Neural crest cell (in vitro differentiated cells): ENCODE measurements at regions not wholly inside any gene's neighbourhood (a gene's known extent, or its start where the extent isn't known, plus 50 kb on each side); places are given as distances from the start of the nearest gene placed in this dataset.

ENCODE experiments used
- DNase-seq: peaks from one replicate; pipeline ENCODE4 v3.0.0; 2021; ENCODE audit warnings: low read depth, mixed read lengths, low spot score
- H3K27ac Mint-ChIP-seq: one replicate; pipeline ENCODE4 v1.8.0; 2021; ENCODE audit warnings: mild to moderate bottlenecking, mixed read lengths; ENCODE audit not compliant: unreplicated experiment
- H3K27me3 Mint-ChIP-seq: 2 replicates; pipeline ENCODE4 v1.8.0; 2021; ENCODE audit warnings: low read depth, mild to moderate bottlenecking, mixed read lengths
- H3K36me3 Mint-ChIP-seq: 2 replicates; pipeline ENCODE4 v1.8.0; 2021; ENCODE audit warnings: low read depth, mild to moderate bottlenecking, mixed read lengths
- H3K4me1 Mint-ChIP-seq: 2 replicates; pipeline ENCODE4 v1.8.0; 2021; ENCODE audit warnings: mixed read lengths
- H3K4me3 Mint-ChIP-seq: one replicate; pipeline ENCODE4 v1.8.0; 2021; ENCODE audit warnings: mild to moderate bottlenecking, mixed read lengths
- H3K9me3 Mint-ChIP-seq: 2 replicates; pipeline ENCODE4 v1.8.0; 2021; ENCODE audit warnings: mixed read lengths
- TF ChIP-seq, protein P1 (sequence below): fragments of 200-600 bp; sonication (generic); conservative IDR thresholded peaks from 2 replicates; pipeline ENCODE4 v1.5.0; 2021; ENCODE audit warnings: antibody characterized with exemption, mild to moderate bottlenecking

DNA sequence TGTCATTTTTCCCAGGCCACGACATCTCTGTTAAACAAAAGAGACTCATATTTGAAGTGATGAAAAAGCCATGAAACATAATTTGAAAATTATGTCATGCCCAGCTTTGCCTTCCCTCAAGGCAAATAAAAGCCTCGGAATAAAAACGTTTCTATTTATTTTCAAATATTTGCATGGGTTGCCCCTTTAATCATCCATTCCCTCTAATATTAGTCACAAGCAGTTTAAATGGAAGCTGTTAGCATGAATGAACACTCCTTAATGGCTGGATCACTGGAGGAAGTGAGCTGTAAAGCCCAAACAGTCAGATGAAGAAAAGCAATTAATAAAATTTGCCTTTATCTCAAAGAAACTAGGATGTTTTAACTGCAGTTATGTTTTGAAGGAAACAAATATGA, 69.3 kb upstream of the STMND1 start:
- Mint-ChIP-seq H3K36me3 (no peaks in the 10 kb centered on the region), H3K4me3 (no peak overlapping the region), H3K9me3 (peaks cover under 1% of the 10 kb centered on the region), H3K27me3 (no peaks in the 10 kb centered on the region), H3K27ac (no peak overlapping the region), H3K4me1 (no peaks in the 10 kb centered on the region)
- no peak for DNase-seq
- TF ChIP-seq, protein P1, sequence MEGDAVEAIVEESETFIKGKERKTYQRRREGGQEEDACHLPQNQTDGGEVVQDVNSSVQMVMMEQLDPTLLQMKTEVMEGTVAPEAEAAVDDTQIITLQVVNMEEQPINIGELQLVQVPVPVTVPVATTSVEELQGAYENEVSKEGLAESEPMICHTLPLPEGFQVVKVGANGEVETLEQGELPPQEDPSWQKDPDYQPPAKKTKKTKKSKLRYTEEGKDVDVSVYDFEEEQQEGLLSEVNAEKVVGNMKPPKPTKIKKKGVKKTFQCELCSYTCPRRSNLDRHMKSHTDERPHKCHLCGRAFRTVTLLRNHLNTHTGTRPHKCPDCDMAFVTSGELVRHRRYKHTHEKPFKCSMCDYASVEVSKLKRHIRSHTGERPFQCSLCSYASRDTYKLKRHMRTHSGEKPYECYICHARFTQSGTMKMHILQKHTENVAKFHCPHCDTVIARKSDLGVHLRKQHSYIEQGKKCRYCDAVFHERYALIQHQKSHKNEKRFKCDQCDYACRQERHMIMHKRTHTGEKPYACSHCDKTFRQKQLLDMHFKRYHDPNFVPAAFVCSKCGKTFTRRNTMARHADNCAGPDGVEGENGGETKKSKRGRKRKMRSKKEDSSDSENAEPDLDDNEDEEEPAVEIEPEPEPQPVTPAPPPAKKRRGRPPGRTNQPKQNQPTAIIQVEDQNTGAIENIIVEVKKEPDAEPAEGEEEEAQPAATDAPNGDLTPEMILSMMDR: no peak

DNA sequence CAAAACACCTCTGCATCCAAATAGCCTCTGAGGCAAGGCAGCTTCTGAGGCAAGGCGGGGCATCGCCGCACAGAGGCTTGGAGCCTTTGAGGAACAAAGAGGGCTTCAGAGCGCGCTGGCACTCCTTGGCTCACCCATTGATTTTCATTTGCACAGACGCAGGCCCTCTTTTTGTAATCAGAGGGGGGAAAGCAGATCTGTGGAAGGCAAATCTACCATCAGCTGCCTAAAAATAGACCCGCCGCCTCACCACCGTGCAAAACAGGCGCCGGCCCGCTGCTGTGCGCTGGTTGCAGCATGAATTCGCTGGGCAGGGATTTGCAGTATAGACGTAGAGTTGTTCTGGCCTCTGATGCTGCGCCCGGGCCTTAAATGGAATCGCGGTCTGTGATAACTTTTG, 69.9 kb upstream of the STMND1 start:
- no peak for DNase-seq
- H3K4me3 Mint-ChIP-seq: no peak overlapping the region
- H3K27ac Mint-ChIP-seq: no peak overlapping the region
- H3K9me3 Mint-ChIP-seq: peaks cover 2% of the 10 kb centered on the region
- TF ChIP-seq, protein P1: no peak
- no peaks in the 10 kb centered on the region for H3K4me1 Mint-ChIP-seq
- H3K36me3 Mint-ChIP-seq: no peaks in the 10 kb centered on the region
- H3K27me3 Mint-ChIP-seq: no peaks in the 10 kb centered on the region

DNA sequence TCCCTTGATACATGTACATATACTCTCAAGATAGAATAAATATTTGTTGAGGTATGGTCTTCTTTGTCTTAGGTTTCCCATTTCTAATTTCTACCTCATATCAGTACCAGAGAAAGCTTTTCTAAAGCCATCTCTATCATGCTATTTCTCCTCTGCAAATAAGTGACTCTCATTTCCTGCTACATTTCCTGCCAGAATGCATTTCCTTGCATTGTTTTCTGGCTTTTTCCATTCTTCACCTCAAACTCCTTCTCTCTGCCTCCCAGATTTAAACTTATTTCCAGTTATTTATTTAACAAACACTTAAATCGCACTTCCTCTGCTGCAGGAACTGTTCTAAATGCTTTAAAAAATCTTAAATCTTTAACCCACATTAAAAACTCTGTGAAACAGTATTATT, 74.4 kb upstream of the STMND1 start:
- DNase-seq: no peak
- TF ChIP-seq, protein P1: no peak
- Mint-ChIP-seq H3K4me3 (no peak overlapping the region), H3K36me3 (peaks cover 3% of the 10 kb centered on the region), H3K27me3 (no peaks in the 10 kb centered on the region), H3K27ac (no peak overlapping the region), H3K4me1 (no peaks in the 10 kb centered on the region), H3K9me3 (peaks cover 9% of the 10 kb centered on the region)

DNA sequence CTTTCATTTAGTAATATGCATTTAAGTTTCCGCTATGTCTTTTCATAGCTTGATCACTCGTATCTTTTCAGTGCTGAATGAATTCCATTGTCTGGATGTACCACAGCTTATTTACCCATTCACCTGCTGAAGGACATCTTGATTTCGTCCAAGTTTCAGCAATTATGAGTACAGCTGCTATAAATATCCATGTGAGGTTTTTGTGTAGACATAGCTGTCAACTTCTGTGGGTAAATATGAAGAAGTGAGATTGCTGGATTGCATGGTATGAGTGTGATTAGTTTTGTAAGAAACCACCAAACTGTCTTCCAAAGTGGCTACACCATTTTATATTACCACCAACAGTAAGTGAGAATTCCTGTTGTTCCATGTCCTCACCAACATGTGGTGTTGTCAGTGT, 79.2 kb upstream of the STMND1 start:
- TF ChIP-seq, protein P1: no peak
- H3K27ac Mint-ChIP-seq: no peak overlapping the region
- H3K27me3 Mint-ChIP-seq: no peaks in the 10 kb centered on the region
- H3K36me3 Mint-ChIP-seq: peaks cover 3% of the 10 kb centered on the region
- no peak for DNase-seq
- no peaks in the 10 kb centered on the region for H3K4me1 Mint-ChIP-seq
- H3K4me3 Mint-ChIP-seq: no peak overlapping the region
- peaks cover 9% of the 10 kb centered on the region for H3K9me3 Mint-ChIP-seq

DNA sequence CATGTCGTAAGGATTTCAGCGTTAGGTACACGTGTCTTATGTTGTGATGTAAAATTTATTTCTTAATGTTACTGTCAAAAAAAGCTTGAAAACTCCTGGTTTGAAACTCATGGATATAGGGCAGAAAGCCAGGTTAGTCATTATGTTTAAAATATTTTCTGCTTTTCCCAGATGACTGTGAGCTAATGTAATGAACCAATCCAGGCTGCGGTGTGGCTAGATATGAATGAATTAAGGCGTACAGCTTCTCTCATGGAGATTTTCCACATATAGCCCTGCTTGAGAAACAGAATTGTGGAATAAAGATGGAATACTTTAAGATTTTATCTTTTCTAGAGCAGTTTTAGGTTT, 80.3 kb upstream of the STMND1 start:
- TF ChIP-seq, protein P1: no peak
- Mint-ChIP-seq H3K9me3 (peaks cover 6% of the 10 kb centered on the region), H3K36me3 (peaks cover 3% of the 10 kb centered on the region), H3K4me3 (no peak overlapping the region), H3K27ac (no peak overlapping the region), H3K4me1 (no peaks in the 10 kb centered on the region), H3K27me3 (no peaks in the 10 kb centered on the region)
- no peak for DNase-seq
